ENCODE measurements at regions not wholly inside any gene's neighbourhood (a gene's known extent, or its start where the extent isn't known, plus 50 kb on each side); places are given as distances from the start of the nearest gene placed in this dataset.

GRCh38 chr2:180258041-180258537 lies 251.0 kb upstream of the CWC22 start:
- Histone ChIP-seq H3K9me3 (no peaks in the 10 kb centered on the region), H3K4me1 (no peaks in the 10 kb centered on the region), H3K4me3 (no peak overlapping the region), H3K27ac (no peak overlapping the region), H3K36me3 (no peaks in the 10 kb centered on the region), H3K27me3 (no peaks in the 10 kb centered on the region)
- TF ChIP-seq POLR2A (IDR thresholded peaks at IDR 0.05) (no peak), CTCF (IDR thresholded peaks at IDR 0.05) (no peak)
- intact Hi-C loops (cut with DNase I), result no loop called here
- no peak for DNase-seq

- TF ChIP-seq POLR2A (IDR thresholded peaks at IDR 0.05), result no peak
- TF ChIP-seq CTCF (IDR thresholded peaks at IDR 0.05), result no peak
- intact Hi-C loops (cut with DNase I), result no loop called here
- H3K27me3 ChIP-seq, result no peaks in the 10 kb centered on the region
- no peak overlapping the region for H3K27ac ChIP-seq
- no peak for DNase-seq
- no peak overlapping the region for H3K4me3 ChIP-seq
- H3K9me3 ChIP-seq, result no peaks in the 10 kb centered on the region
- 83 to 95% methylated on average over 2 to 4 of the region's 5 CpGs for WGBS, 2 donors
- no peaks in the 10 kb centered on the region for H3K36me3 ChIP-seq
- no peaks in the 10 kb centered on the region for H3K4me1 ChIP-seq
Measured at GRCh38 chr2:180257247-180257646, 250.2 kb upstream of the CWC22 start.

- 78 to 100% methylated on average over 1 of the region's 1 CpG for WGBS, 2 donors
Measured at GRCh38 chr2:180255981-180256380, 248.9 kb upstream of the CWC22 start.

GRCh38 chr2:180254872-180255271 lies 247.8 kb upstream of the CWC22 start:
- Histone ChIP-seq H3K9me3 (no peaks in the 10 kb centered on the region), H3K36me3 (no peaks in the 10 kb centered on the region), H3K4me3 (no peak overlapping the region), H3K4me1 (no peaks in the 10 kb centered on the region), H3K27me3 (no peaks in the 10 kb centered on the region), H3K27ac (no peak overlapping the region)
- no peak for DNase-seq
- no peak for TF ChIP-seq CTCF (IDR thresholded peaks at IDR 0.05)
- no peak for TF ChIP-seq POLR2A (IDR thresholded peaks at IDR 0.05)
- 48 to 57% methylated on average over 1 of the region's 1 CpG for WGBS, 2 donors
- intact Hi-C loops (cut with DNase I), result no loop called here

More at GRCh38 chr2:180255981-180256380, 248.9 kb upstream of the CWC22 start:
- intact Hi-C loops (cut with DNase I), result no loop called here
- no peaks in the 10 kb centered on the region for H3K9me3 ChIP-seq
- no peak for TF ChIP-seq CTCF (IDR thresholded peaks at IDR 0.05)
- no peak for TF ChIP-seq POLR2A (IDR thresholded peaks at IDR 0.05)
- H3K27me3 ChIP-seq, result no peaks in the 10 kb centered on the region
- H3K27ac ChIP-seq, result no peak overlapping the region
- no peak overlapping the region for H3K4me3 ChIP-seq
- no peaks in the 10 kb centered on the region for H3K4me1 ChIP-seq
- H3K36me3 ChIP-seq, result no peaks in the 10 kb centered on the region
- no peak for DNase-seq

GRCh38 chr2:180247658-180248057 lies 240.6 kb upstream of the CWC22 start:
- Histone ChIP-seq H3K27ac (no peak overlapping the region), H3K36me3 (no peaks in the 10 kb centered on the region), H3K27me3 (no peaks in the 10 kb centered on the region), H3K9me3 (no peaks in the 10 kb centered on the region), H3K4me1 (no peaks in the 10 kb centered on the region), H3K4me3 (no peak overlapping the region)
- intact Hi-C loops (cut with DNase I), result no loop called here
- 56 to 59% methylated on average over 2 of the region's 2 CpGs for WGBS, 2 donors
- DNase-seq, result no peak
- TF ChIP-seq POLR2A (IDR thresholded peaks at IDR 0.05), result no peak
- no peak for TF ChIP-seq CTCF (IDR thresholded peaks at IDR 0.05)
